ENCODE measurements at regions not wholly inside any gene's neighbourhood (a gene's known extent, or its start where the extent isn't known, plus 50 kb on each side); places are given as distances from the start of the nearest gene placed in this dataset.
"Not testable (repeated sequence)": the region's sequence is repeated elsewhere in the genome, so short reads cannot be mapped to it uniquely, and the experiment has no call there.

GRCh38 chrY:19427736-19428518 is 316.6 kb downstream of the KDM5D start:
- ATAC-seq = no peak
- no peak overlapping the region for H3K4me3 ChIP-seq
- H3K36me3 ChIP-seq (ENCODE audit: low read depth) = no peaks in the 10 kb centered on the region
- H3K9me3 ChIP-seq = no peaks in the 10 kb centered on the region
- intact Hi-C loops (cut with DNase I, micrococcal nuclease) = no loop called here
- no peaks in the 10 kb centered on the region for H3K4me1 ChIP-seq (ENCODE audit: low read depth)
- TF ChIP-seq CTCF (IDR thresholded peaks at IDR 0.05) = no peak
- no peak for DNase-seq

- ATAC-seq; H3K4me1 ChIP-seq (ENCODE audit: low read depth); DNase-seq; intact Hi-C loops (cut with DNase I, micrococcal nuclease); H3K4me3 ChIP-seq; H3K36me3 ChIP-seq (ENCODE audit: low read depth); H3K9me3 ChIP-seq: not testable (repeated sequence)
Observed at GRCh38 chrY:19427191-19427590, 317.3 kb downstream of the KDM5D start.

DNA sequence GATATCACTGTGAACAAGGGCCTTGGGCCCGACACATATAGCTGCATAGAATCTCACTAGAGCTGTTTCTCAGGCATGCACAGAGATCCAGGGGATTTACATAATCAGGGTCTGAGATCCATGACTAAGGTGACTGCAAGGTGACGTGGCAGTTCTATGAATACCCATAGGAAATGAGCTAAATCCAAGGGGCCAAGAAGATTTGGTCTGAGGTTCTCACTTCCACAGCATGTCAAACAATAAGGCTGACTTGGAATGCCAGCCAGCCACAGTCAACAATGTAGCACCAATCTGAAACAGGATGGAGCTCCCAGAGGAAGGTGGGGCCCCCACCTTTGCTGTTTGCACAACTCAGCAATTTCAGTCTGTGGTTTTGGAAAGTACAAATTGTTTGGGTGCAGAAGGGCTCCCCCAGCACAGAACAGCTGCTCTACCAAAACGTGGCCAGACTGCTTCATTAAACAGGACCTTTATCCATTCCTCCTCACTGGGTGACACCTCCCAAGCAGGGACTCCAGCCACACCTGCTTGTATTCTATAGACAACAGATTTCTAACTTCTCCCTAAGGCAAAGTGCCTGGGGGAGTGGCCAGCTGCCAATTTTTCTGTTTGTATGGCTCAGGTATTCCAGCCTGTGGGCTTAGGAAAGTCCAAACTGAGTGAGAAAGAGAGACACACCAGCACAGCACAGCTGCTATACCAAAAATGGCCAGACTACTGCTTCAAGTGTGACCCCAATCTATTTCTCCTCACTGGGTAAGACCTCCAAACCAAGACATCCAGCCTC is 333.4 kb downstream of the KDM5D start:
- Histone ChIP-seq H3K4me1 (ENCODE audit: low read depth) (no peaks in the 10 kb centered on the region), H3K4me3 (no peak overlapping the region), H3K36me3 (ENCODE audit: low read depth) (no peaks in the 10 kb centered on the region), H3K9me3 (no peaks in the 10 kb centered on the region)
- TF ChIP-seq CTCF (IDR thresholded peaks at IDR 0.05) = no peak
- DNase-seq (no peak), ATAC-seq (no peak)
- intact Hi-C loops (cut with DNase I, micrococcal nuclease) = no loop called here

- no peaks in the 10 kb centered on the region for H3K36me3 ChIP-seq (ENCODE audit: low read depth)
- no peak overlapping the region for H3K4me3 ChIP-seq
- DNase-seq = no peak
- TF ChIP-seq CTCF (IDR thresholded peaks at IDR 0.05) = no peak
- intact Hi-C loops (cut with DNase I, micrococcal nuclease) = no loop called here
- H3K9me3 ChIP-seq = no peaks in the 10 kb centered on the region
- H3K4me1 ChIP-seq (ENCODE audit: low read depth) = no peaks in the 10 kb centered on the region
- no peak for ATAC-seq
Observed at GRCh38 chrY:19406246-19406645, 338.3 kb downstream of the KDM5D start.

GRCh38 chrY:19405598-19405997 is 338.9 kb downstream of the KDM5D start:
- H3K36me3 ChIP-seq (ENCODE audit: low read depth) = no peaks in the 10 kb centered on the region
- no peaks in the 10 kb centered on the region for H3K4me1 ChIP-seq (ENCODE audit: low read depth)
- no peak overlapping the region for H3K4me3 ChIP-seq
- ATAC-seq (no peak), DNase-seq (no peak)
- no peaks in the 10 kb centered on the region for H3K9me3 ChIP-seq
- no peak for TF ChIP-seq CTCF (IDR thresholded peaks at IDR 0.05)
- intact Hi-C loops (cut with DNase I, micrococcal nuclease) = no loop called here

GRCh38 chrY:19392876-19393275 is 351.6 kb downstream of the KDM5D start:
- no peaks in the 10 kb centered on the region for H3K36me3 ChIP-seq (ENCODE audit: low read depth)
- no peak overlapping the region for H3K4me3 ChIP-seq
- ATAC-seq = no peak
- H3K9me3 ChIP-seq = no peaks in the 10 kb centered on the region
- no peak for DNase-seq
- intact Hi-C loops (cut with DNase I, micrococcal nuclease) = no loop called here
- no peak for TF ChIP-seq CTCF (IDR thresholded peaks at IDR 0.05)
- no peaks in the 10 kb centered on the region for H3K4me1 ChIP-seq (ENCODE audit: low read depth)

Measured in mucosa of descending colon (tissue), 3 donors.